ENCODE measurements at regions not wholly inside any gene's neighbourhood (a gene's known extent, or its start where the extent isn't known, plus 50 kb on each side); places are given as distances from the start of the nearest gene placed in this dataset.

DNA sequence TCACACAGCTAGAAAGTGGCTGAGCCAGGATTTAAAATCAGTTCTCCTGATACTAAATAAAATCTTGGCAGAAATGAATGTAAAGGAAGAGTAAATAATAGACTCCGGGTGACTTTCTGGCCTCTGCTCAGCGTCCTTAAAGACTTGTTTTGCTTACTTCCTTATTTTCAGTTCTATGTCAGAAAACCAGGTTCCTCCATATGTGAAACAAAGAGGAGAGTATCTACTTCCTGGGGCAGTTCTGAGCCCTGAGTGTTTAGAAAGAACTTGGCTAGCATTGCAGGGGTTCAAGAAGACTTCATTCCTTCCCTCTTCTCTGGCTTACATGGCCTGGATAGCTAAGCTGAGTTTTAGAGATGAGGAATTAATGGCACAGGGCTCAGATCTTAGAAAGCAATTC, 222.8 kb upstream of the TLE3 start:
- BruUV-seq (replicated peaks): no TSS peak

DNA sequence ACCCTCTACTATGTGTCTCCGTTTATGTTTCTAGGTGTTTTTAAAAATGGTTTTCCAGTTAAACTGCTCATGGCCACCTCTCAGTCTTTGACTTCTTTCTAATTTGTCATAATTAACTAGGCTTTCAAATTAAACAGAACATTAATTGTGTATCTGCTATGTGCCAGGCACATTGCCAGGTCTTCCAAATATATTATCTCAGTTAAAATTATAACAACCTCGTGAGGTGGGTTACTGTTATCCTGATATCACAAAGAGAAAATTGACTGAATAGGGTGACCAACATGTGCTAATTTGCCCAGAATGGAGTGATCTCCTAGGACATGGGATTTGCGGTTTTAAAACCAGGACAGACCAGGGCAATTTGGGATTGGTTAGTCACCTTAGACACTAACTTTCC, 222.4 kb upstream of the TLE3 start:
- CTCF ChIA-PET: no interaction called here
- TF ChIP-seq EZH2 (IDR thresholded peaks at IDR 0.05; ENCODE audit: borderline replicate concordance, low read depth, low read length, poor library complexity, severe bottlenecking): no peak
- TF ChIP-seq, protein P1, sequence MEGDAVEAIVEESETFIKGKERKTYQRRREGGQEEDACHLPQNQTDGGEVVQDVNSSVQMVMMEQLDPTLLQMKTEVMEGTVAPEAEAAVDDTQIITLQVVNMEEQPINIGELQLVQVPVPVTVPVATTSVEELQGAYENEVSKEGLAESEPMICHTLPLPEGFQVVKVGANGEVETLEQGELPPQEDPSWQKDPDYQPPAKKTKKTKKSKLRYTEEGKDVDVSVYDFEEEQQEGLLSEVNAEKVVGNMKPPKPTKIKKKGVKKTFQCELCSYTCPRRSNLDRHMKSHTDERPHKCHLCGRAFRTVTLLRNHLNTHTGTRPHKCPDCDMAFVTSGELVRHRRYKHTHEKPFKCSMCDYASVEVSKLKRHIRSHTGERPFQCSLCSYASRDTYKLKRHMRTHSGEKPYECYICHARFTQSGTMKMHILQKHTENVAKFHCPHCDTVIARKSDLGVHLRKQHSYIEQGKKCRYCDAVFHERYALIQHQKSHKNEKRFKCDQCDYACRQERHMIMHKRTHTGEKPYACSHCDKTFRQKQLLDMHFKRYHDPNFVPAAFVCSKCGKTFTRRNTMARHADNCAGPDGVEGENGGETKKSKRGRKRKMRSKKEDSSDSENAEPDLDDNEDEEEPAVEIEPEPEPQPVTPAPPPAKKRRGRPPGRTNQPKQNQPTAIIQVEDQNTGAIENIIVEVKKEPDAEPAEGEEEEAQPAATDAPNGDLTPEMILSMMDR (conservative IDR thresholded peaks at IDR 0.05; ENCODE audit: low read depth, low read length): no peak
- Histone ChIP-seq H3K4me1 (ENCODE audit: insufficient read depth, low read length, poor library complexity, severe bottlenecking) (peaks cover 25% of the 10 kb centered on the region), H3K27ac (ENCODE audit: low read depth, low read length, poor library complexity, severe bottlenecking) (no peak overlapping the region), H3K27me3 (replicated peaks; ENCODE audit: insufficient read depth, low read depth, low read length, poor library complexity) (no peaks in the 10 kb centered on the region), H3K9me3 (ENCODE audit: low read depth, low read length, poor library complexity, severe bottlenecking) (no peaks in the 10 kb centered on the region), H3K36me3 (ENCODE audit: insufficient read depth, low read length, poor library complexity, severe bottlenecking) (no peaks in the 10 kb centered on the region), H3K4me3 (ENCODE audit: low read depth, low read length, poor library complexity, severe bottlenecking) (no peak overlapping the region)
- POLR2A ChIA-PET (ENCODE audit: low non-redundant PET): no interaction called here
- BruUV-seq (replicated peaks): no TSS peak
- DNase-seq (ENCODE audit: low spot score): no peak
- intact Hi-C loops (cut with micrococcal nuclease; ENCODE audit: unreplicated experiment): no loop called here

More for the DNA sequence above, 222.8 kb upstream of the TLE3 start:
- intact Hi-C loops (cut with micrococcal nuclease; ENCODE audit: unreplicated experiment): no loop called here
- no peaks in the 10 kb centered on the region for H3K36me3 ChIP-seq (ENCODE audit: insufficient read depth, low read length, poor library complexity, severe bottlenecking)
- DNase-seq (ENCODE audit: low spot score): no peak
- H3K4me1 ChIP-seq (ENCODE audit: insufficient read depth, low read length, poor library complexity, severe bottlenecking): peaks cover 25% of the 10 kb centered on the region
- ChIA-PET POLR2A (ENCODE audit: low non-redundant PET) (no interaction called here), CTCF (no interaction called here)
- H3K27me3 ChIP-seq (replicated peaks; ENCODE audit: insufficient read depth, low read depth, low read length, poor library complexity): no peaks in the 10 kb centered on the region
- H3K27ac ChIP-seq (ENCODE audit: low read depth, low read length, poor library complexity, severe bottlenecking): no peak overlapping the region
- no peak overlapping the region for H3K4me3 ChIP-seq (ENCODE audit: low read depth, low read length, poor library complexity, severe bottlenecking)
- H3K9me3 ChIP-seq (ENCODE audit: low read depth, low read length, poor library complexity, severe bottlenecking): no peaks in the 10 kb centered on the region
- TF ChIP-seq, protein P1 (conservative IDR thresholded peaks at IDR 0.05; ENCODE audit: low read depth, low read length): no peak
- TF ChIP-seq EZH2 (IDR thresholded peaks at IDR 0.05; ENCODE audit: borderline replicate concordance, low read depth, low read length, poor library complexity, severe bottlenecking): no peak

DNA sequence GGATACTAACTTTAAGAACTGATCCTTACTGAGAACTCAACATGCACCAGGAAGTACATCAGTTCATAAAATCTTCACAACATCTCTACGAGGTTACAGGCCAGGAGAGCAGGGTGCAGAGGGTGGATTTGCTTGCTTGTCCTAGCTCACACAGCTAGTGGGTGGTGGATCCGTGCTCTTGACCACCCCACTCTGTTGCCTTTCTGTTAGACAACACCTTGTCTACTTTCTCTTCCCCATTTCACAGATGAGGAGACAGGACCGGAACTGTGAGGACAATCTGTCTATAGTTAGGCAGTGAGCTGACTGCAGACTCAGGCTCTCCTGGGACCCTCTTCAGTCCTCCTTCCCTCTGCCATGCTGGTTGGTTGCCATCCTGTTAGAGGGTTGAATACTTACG, 221.7 kb upstream of the TLE3 start:
- intact Hi-C loops (cut with micrococcal nuclease; ENCODE audit: unreplicated experiment): no loop called here
- no peak overlapping the region for H3K27ac ChIP-seq (ENCODE audit: low read depth, low read length, poor library complexity, severe bottlenecking)
- no peaks in the 10 kb centered on the region for H3K27me3 ChIP-seq (replicated peaks; ENCODE audit: insufficient read depth, low read depth, low read length, poor library complexity)
- TF ChIP-seq, protein P1 (conservative IDR thresholded peaks at IDR 0.05; ENCODE audit: low read depth, low read length): no peak
- no peak for TF ChIP-seq EZH2 (IDR thresholded peaks at IDR 0.05; ENCODE audit: borderline replicate concordance, low read depth, low read length, poor library complexity, severe bottlenecking)
- ChIA-PET CTCF (no interaction called here), POLR2A (ENCODE audit: low non-redundant PET) (no interaction called here)
- BruUV-seq (replicated peaks): no TSS peak
- H3K4me1 ChIP-seq (ENCODE audit: insufficient read depth, low read length, poor library complexity, severe bottlenecking): peaks cover 20% of the 10 kb centered on the region
- no peaks in the 10 kb centered on the region for H3K36me3 ChIP-seq (ENCODE audit: insufficient read depth, low read length, poor library complexity, severe bottlenecking)
- H3K4me3 ChIP-seq (ENCODE audit: low read depth, low read length, poor library complexity, severe bottlenecking): no peak overlapping the region
- no peak for DNase-seq (ENCODE audit: low spot score)
- H3K9me3 ChIP-seq (ENCODE audit: low read depth, low read length, poor library complexity, severe bottlenecking): no peaks in the 10 kb centered on the region

Data from A673 (cell line).